BLaER1 treated with 17β-estradiol and CSF1 and Interleukin-3, amounts not matched to agents 10 nM and 100 nM (cell line): ENCODE measurements at regions not wholly inside any gene's neighbourhood (a gene's known extent, or its start where the extent isn't known, plus 50 kb on each side); places are given as distances from the start of the nearest gene placed in this dataset.

Source experiments
- H3K27ac ChIP-seq, 11 experiments: shearing (Covaris generic); formaldehyde crosslinking; 2 replicates each; pipeline ENCODE4 v1.8.1; 2022
- H3K27me3 ChIP-seq, 11 experiments: shearing (Covaris generic); formaldehyde crosslinking; 2 replicates each; pipeline ENCODE4 v1.8.1; 2022
- H3K36me3 ChIP-seq, 11 experiments: shearing (Covaris generic); formaldehyde crosslinking; 2 replicates each; pipeline ENCODE4 v1.8.1; 2022
- H3K4me1 ChIP-seq, 10 experiments: shearing (Covaris generic); formaldehyde crosslinking; 2 replicates each; pipeline ENCODE4 v1.8.1; 2022
- H3K4me2 ChIP-seq, 11 experiments: shearing (Covaris generic); formaldehyde crosslinking; 2 replicates each; pipeline ENCODE4 v1.8.1; 2022
- H3K4me3 ChIP-seq, 10 experiments: shearing (Covaris generic); formaldehyde crosslinking; 2 replicates each; pipeline ENCODE4 v1.8.1; 2022
- H3K9ac ChIP-seq, 11 experiments: shearing (Covaris generic); formaldehyde crosslinking; 2 replicates each; pipeline ENCODE4 v1.8.1; 2022
- H3K9me3 ChIP-seq, 11 experiments: shearing (Covaris generic); formaldehyde crosslinking; replicated peaks in 1 of 11; 2 replicates each; pipeline ENCODE4 v1.8.1; 2022
- H4K20me1 ChIP-seq, 11 experiments: shearing (Covaris generic); formaldehyde crosslinking; 2 replicates each; pipeline ENCODE4 v1.8.1; 2022
- Cebpa-rat ChIP-seq, 11 experiments: shearing (Covaris generic); IDR thresholded peaks; 2 replicates each; pipeline ENCODE4 v1.8.1; 2022

GRCh38 chrX:7568130-7568529 is 274.8 kb upstream of the VCX start:
- no peak overlapping the region for H3K27ac ChIP-seq
- H3K4me3 ChIP-seq, result no peak overlapping the region
- H4K20me1 ChIP-seq, result no peaks in the 10 kb centered on the region
- no peak overlapping the region for H3K4me2 ChIP-seq
- no peaks in the 10 kb centered on the region for H3K36me3 ChIP-seq
- TF ChIP-seq Cebpa-rat (IDR thresholded peaks at IDR 0.05), result no peak
- H3K9ac ChIP-seq, result no peak overlapping the region
- no peaks in the 10 kb centered on the region for H3K4me1 ChIP-seq
- no peaks in the 10 kb centered on the region for H3K27me3 ChIP-seq
- no peaks in the 10 kb centered on the region for H3K9me3 ChIP-seq

DNA sequence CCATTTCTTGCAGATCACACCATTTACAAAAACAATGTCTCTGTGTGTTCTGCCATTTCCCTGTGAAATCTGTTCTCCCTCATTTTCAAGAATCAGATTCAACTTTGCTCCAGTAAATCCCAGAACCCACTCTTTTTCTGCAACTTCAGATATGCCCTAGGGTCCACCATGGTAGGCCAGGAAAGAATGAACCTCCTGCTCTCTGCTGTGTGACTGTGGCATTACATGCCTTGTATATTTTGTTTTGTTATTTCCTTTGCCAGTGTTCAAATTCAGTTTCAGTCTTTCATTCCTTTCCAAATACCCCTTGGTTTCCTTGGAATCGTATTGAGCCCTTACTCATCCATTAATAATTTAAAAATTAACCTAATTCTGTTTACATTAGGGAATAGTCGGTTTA is 290.2 kb upstream of the VCX start:
- Histone ChIP-seq H3K9me3 (no peaks in the 10 kb centered on the region; a peak in 2 of 22 replicates), H3K27ac (no peak overlapping the region), H3K4me2 (no peak overlapping the region), H4K20me1 (no peaks in the 10 kb centered on the region), H3K4me1 (no peaks in the 10 kb centered on the region), H3K36me3 (no peaks in the 10 kb centered on the region), H3K9ac (no peak overlapping the region), H3K27me3 (no peaks in the 10 kb centered on the region), H3K4me3 (no peak overlapping the region)
- TF ChIP-seq Cebpa-rat (IDR thresholded peaks at IDR 0.05), result no peak

- Histone ChIP-seq H3K9me3 (peaks cover 0 to 5% (median 0%) of the 10 kb centered on the region in 11 experiments; a peak in 3 of 22 replicates), H3K9ac (no peak overlapping the region), H3K4me1 (no peaks in the 10 kb centered on the region; a peak in 1 of 20 replicates), H4K20me1 (no peaks in the 10 kb centered on the region), H3K4me3 (no peak overlapping the region), H3K27ac (no peak overlapping the region), H3K27me3 (no peaks in the 10 kb centered on the region), H3K36me3 (no peaks in the 10 kb centered on the region), H3K4me2 (no peak overlapping the region)
- TF ChIP-seq Cebpa-rat (IDR thresholded peaks at IDR 0.05), result no peak
Measured at GRCh38 chrX:7546551-7547080, 296.4 kb upstream of the VCX start.

DNA sequence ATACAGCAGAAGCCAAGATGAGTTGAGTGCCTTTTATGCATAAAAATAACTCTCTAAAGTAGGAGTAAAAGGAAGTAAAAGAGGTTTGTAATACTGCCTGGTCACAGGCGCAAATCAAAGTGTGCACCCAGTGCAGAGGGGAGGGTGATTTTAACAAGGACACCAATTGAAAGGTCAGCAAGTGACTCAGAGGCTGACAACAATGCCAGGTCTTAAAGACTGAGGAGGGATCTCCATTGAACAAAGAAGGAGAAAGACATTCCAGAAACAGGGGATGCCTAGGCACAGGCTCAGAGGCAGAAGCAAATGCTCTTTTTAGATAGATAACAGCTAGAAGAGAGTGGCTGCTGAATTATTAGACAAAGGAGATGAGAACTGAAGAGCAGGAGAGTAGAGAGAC is 297.4 kb upstream of the VCX start:
- Histone ChIP-seq H3K4me3 (no peak overlapping the region), H3K36me3 (no peaks in the 10 kb centered on the region)

DNA sequence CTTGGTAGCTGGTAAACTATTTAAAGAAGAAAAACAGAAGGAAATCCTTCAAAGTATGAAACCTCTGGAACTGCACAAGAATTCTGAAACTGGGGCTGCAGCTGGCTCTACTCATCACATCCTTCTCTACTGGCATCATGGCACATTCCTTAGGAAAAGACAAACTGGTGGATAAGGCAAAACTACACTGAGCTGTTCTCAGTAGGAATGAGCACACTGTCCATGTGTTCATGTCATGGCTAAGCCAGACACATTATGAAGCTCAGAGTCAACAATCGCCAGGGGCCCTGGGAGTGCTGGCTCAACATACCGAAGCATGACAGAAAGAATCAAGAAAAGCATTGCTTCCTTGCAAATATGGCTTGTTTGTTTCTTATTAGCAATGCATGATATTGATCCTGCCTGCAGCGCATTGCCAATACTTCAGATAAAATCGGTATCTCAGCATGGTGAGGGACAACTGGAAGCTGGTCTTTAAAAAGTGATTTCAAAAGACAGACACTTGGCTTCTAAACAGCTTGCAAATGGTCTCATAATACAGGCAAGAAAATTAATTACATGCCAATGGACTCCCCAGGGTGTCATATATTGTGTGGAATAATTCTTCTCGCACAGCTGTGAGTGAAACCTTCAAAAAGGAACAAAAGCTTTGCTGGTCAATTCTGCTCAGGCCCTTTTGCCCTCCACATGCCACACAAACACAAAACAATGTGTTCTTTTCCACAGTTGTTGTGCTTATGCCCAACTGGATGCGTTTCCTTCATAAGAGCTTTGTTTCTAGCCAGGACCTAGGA is 300.2 kb upstream of the VCX start:
- Histone ChIP-seq H3K4me2 (no peak overlapping the region), H3K27ac (no peak overlapping the region), H3K4me1 (no peaks in the 10 kb centered on the region; a peak in 1 of 20 replicates), H3K9me3 (peaks cover 0 to 13% (median 5%) of the 10 kb centered on the region in 11 experiments; a peak in 8 of 22 replicates), H3K36me3 (no peaks in the 10 kb centered on the region), H3K27me3 (no peaks in the 10 kb centered on the region), H3K9ac (no peak overlapping the region), H3K4me3 (no peak overlapping the region), H4K20me1 (no peaks in the 10 kb centered on the region)
- TF ChIP-seq Cebpa-rat (IDR thresholded peaks at IDR 0.05), result no peak

More for the DNA sequence above, 297.4 kb upstream of the VCX start:
- Histone ChIP-seq H3K4me2 (no peak overlapping the region), H4K20me1 (no peaks in the 10 kb centered on the region), H3K27ac (no peak overlapping the region), H3K4me1 (no peaks in the 10 kb centered on the region; a peak in 1 of 20 replicates), H3K9me3 (peaks cover 0 to 7% (median under 1%) of the 10 kb centered on the region in 11 experiments; a peak in 5 of 22 replicates), H3K9ac (no peak overlapping the region), H3K27me3 (no peaks in the 10 kb centered on the region)
- no peak for TF ChIP-seq Cebpa-rat (IDR thresholded peaks at IDR 0.05)

- Histone ChIP-seq H3K4me2 (no peak overlapping the region), H3K36me3 (no peaks in the 10 kb centered on the region), H3K4me3 (no peak overlapping the region), H3K9ac (no peak overlapping the region), H3K27ac (no peak overlapping the region), H3K4me1 (no peaks in the 10 kb centered on the region), H4K20me1 (no peaks in the 10 kb centered on the region), H3K27me3 (no peaks in the 10 kb centered on the region), H3K9me3 (peaks cover 0 to 7% (median 0%) of the 10 kb centered on the region in 11 experiments; a peak in 1 of 22 replicates)
- no peak for TF ChIP-seq Cebpa-rat (IDR thresholded peaks at IDR 0.05)
Measured at GRCh38 chrX:7522860-7523259, 320.1 kb upstream of the VCX start.

DNA sequence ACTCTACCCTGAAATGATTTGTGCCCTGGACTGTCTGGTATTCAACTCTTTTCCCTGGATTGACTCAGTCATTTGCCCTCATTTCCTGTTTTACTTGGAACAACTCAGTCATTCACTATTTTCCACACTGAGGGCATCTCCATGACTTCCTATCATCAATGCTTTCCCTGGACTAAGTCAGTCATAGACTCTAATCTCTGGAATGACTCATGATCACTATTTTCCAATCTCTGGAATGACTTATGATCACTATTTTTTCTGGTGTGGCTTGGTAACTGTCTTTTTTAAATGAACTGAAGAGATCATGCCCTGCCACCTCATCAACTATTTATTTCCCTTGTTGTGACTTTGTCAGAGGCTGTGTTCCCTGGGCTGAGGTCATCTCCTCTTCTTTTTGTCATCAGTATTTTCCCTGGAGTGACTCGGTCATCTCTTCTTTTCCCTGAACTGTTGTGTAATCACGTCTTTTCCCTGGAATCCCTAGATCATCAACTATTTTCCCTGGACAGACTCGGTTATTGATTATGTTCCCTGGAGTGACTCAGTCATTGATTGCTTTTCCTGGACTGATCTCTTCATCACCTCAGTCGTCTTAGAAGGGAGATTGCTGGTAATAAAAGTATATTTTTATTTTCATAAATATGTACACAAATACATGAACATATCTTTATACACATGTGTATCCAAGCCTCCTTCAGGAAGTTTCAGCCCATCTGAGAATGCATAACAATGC is 327.1 kb upstream of the VCX start:
- TF ChIP-seq Cebpa-rat (IDR thresholded peaks at IDR 0.05), result no peak

GRCh38 chrX:7514871-7515599 is 327.9 kb upstream of the VCX start:
- Histone ChIP-seq H3K27ac (no peak overlapping the region), H3K4me1 (no peaks in the 10 kb centered on the region), H3K36me3 (no peaks in the 10 kb centered on the region), H3K4me2 (no peak overlapping the region), H3K9me3 (no peaks in the 10 kb centered on the region), H3K27me3 (no peaks in the 10 kb centered on the region), H3K9ac (no peak overlapping the region), H4K20me1 (no peaks in the 10 kb centered on the region), H3K4me3 (no peak overlapping the region)
- no peak for TF ChIP-seq Cebpa-rat (IDR thresholded peaks at IDR 0.05)

More for the DNA sequence above, 327.1 kb upstream of the VCX start:
- Histone ChIP-seq H3K4me1 (no peaks in the 10 kb centered on the region), H3K4me2 (no peak overlapping the region), H4K20me1 (no peaks in the 10 kb centered on the region), H3K36me3 (no peaks in the 10 kb centered on the region), H3K4me3 (no peak overlapping the region), H3K27ac (no peak overlapping the region), H3K9me3 (no peaks in the 10 kb centered on the region), H3K9ac (no peak overlapping the region), H3K27me3 (no peaks in the 10 kb centered on the region)

DNA sequence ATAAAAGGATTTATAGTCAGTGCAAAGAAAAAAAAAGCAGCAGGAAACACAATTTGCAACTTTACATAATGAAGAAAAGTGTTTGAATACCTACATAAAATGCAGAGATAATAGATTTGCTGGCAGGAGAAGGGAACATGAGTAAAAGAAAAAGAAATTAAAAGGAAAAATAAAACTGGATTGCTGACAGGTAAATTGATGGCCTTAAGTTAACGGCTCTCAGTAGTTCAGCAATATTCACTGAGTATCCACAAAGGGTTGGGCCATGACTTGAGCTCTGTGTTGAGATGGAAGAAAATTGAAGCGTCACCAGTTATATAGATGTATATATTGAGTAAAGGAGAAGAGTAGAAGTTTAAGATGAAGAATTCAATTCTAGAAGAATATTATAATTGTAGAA is 330.1 kb upstream of the VCX start:
- no peak for TF ChIP-seq Cebpa-rat (IDR thresholded peaks at IDR 0.05)
- Histone ChIP-seq H3K27ac (no peak overlapping the region), H3K36me3 (no peaks in the 10 kb centered on the region), H3K27me3 (no peaks in the 10 kb centered on the region), H3K4me1 (no peaks in the 10 kb centered on the region), H4K20me1 (no peaks in the 10 kb centered on the region), H3K4me2 (no peak overlapping the region), H3K9ac (no peak overlapping the region), H3K9me3 (no peaks in the 10 kb centered on the region), H3K4me3 (no peak overlapping the region)
